Panc1 (cell line): ENCODE measurements at regions not wholly inside any gene's neighbourhood (a gene's known extent, or its start where the extent isn't known, plus 50 kb on each side); places are given as distances from the start of the nearest gene placed in this dataset.

Experiments used
- ATAC-seq: fragments of 200-7000 bp; cut with Tn5 transposase; 2 replicates; pipeline ENCODE4 v1.9.1; 2020; ENCODE audit warnings: mild to moderate bottlenecking, moderate library complexity
- BruUV-seq: library from RNA; stranded (reverse); fragments of 400-500 nt; replicated peaks from 2 replicates; lab custom pipeline; 2021; lab: Mats Ljungman, UMichigan
- CTCF ChIA-PET: fragments of 300-600 bp; sonication (Branson Sonifier 250); formaldehyde crosslinking; loops from one replicate; lab custom pipeline; 2022; ENCODE audit warnings: antibody characterized with exemption; lab: Charles Lee
- POLR2A ChIA-PET: fragments of 300-600 bp; sonication (Branson Sonifier 250); formaldehyde crosslinking; loops from one replicate; lab custom pipeline; 2022; ENCODE audit warnings: antibody characterized with exemption; lab: Charles Lee
- DNase-seq: peaks from one replicate; pipeline ENCODE4 v3.0.0-alpha.2; 2010; ENCODE audit warnings: low read depth, low spot score
- H3K27ac ChIP-seq: 2 replicates; pipeline ENCODE4 v1.5.1; 2011; ENCODE audit warnings: mild to moderate bottlenecking, low read length, inconsistent platforms
- H3K27me3 ChIP-seq: fragments of 200-500 bp; sonication (Bioruptor generic); 2 replicates; pipeline ENCODE4 v1.6.0; 2014; ENCODE audit warnings: low read length, inconsistent platforms; ENCODE audit not compliant: control insufficient read depth, insufficient read depth
- H3K36me3 ChIP-seq: fragments of 200-500 bp; sonication (Bioruptor generic); 2 replicates; pipeline ENCODE4 v1.5.1; 2014; ENCODE audit warnings: inconsistent platforms, mild to moderate bottlenecking, low read length, moderate library complexity; ENCODE audit not compliant: control insufficient read depth, insufficient read depth
- H3K4me1 ChIP-seq: 2 replicates; pipeline ENCODE4 v1.5.1; 2011; ENCODE audit warnings: inconsistent platforms, mild to moderate bottlenecking, low read length, moderate library complexity; ENCODE audit not compliant: control insufficient read depth, insufficient read depth
- H3K4me3 ChIP-seq, 2 experiments: 2 replicates each; pipeline ENCODE4 v1.5.1; 2011 to 2012; ENCODE audit warnings: low read depth in 2 of 2, low read length in 2 of 2, mild to moderate bottlenecking in 2 of 2, inconsistent platforms in 1 of 2, moderate library complexity in 1 of 2
- H3K9me3 ChIP-seq: fragments of 200-500 bp; sonication (Bioruptor generic); 2 replicates; pipeline ENCODE4 v1.5.1; 2014; ENCODE audit warnings: low read depth, mild to moderate bottlenecking, inconsistent platforms, low read length, moderate library complexity; ENCODE audit not compliant: control insufficient read depth, insufficient read depth
- POLR2AphosphoS5 ChIP-seq: IDR thresholded peaks from 2 replicates; pipeline ENCODE4 v1.6.1; 2012; ENCODE audit warnings: mild to moderate bottlenecking, low read depth, low read length, moderate library complexity
- SIN3A ChIP-seq: IDR thresholded peaks from 2 replicates; pipeline ENCODE4 v1.6.1; 2012; ENCODE audit warnings: low read depth, mild to moderate bottlenecking, low read length, moderate library complexity, borderline replicate concordance; ENCODE audit not compliant: insufficient read depth
- TCF7L2 ChIP-seq: IDR thresholded peaks from 2 replicates; pipeline ENCODE4 v1.6.1; 2011; ENCODE audit warnings: mild to moderate bottlenecking, low read depth, low read length, inconsistent platforms
- in situ Hi-C: cut with HindIII; loops from 2 replicates; pipeline ENCODE4 v1.10.0; 2016; ENCODE audit warnings: low sequenced_read_pairs, low pct_unique_long_range_greater_than_20kb
- intact Hi-C: fragments of 100-400 bp; cut with micrococcal nuclease; formaldehyde crosslinking; loops from one replicate; pipeline ENCODE4 v1.10.0; 2022; ENCODE audit not compliant: unreplicated experiment
- TF ChIP-seq, protein P1 (sequence below): fragments of 450-650 bp; IDR thresholded peaks from 2 replicates; pipeline ENCODE4 v1.5.1; 2017; ENCODE audit warnings: mild to moderate bottlenecking
- TF ChIP-seq, protein P2 (sequence below), 2 experiments: IDR thresholded peaks; 2 replicates each; pipeline ENCODE4 v1.6.1; 2011 to 2012; ENCODE audit warnings: low read depth in 2 of 2, control low read depth in 1 of 2, low read length in 1 of 2, mild to moderate bottlenecking in 1 of 2, moderate library complexity in 1 of 2; ENCODE audit not compliant: insufficient read depth in 1 of 2

DNA sequence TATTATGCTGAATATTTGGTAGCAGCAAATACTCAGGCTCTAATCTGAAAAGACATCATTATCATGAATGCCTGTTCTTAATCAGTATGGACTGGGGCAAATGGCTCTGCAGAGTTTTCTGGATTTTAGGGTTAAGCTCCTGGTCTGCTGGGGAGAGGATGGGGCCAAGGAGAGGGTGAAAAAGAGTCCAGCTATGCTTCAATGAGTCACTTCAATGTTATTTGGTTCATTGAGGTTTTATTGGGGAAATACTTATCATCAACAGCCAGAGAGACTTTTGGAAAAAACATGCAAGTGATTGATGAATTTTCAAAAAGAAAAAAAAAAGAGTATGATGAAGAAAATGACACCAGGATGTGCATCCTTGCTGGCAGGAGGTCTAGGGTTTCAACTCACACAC, 278.3 kb downstream of the UQCRFS1 start:
- H3K4me1 ChIP-seq = no peaks in the 10 kb centered on the region
- H3K36me3 ChIP-seq = no peaks in the 10 kb centered on the region
- ChIA-PET CTCF (no interaction called here), POLR2A (no interaction called here)
- no TSS peak for BruUV-seq
- in situ Hi-C loops (no loop called here), intact Hi-C loops (no loop called here)
- ATAC-seq = no peak
- H3K9me3 ChIP-seq = no peaks in the 10 kb centered on the region
- no peak overlapping the region for H3K4me3 ChIP-seq
- no peak for DNase-seq
- TF ChIP-seq SIN3A (no peak), POLR2AphosphoS5 (no peak), TCF7L2 (no peak)
- TF ChIP-seq, protein P1, sequence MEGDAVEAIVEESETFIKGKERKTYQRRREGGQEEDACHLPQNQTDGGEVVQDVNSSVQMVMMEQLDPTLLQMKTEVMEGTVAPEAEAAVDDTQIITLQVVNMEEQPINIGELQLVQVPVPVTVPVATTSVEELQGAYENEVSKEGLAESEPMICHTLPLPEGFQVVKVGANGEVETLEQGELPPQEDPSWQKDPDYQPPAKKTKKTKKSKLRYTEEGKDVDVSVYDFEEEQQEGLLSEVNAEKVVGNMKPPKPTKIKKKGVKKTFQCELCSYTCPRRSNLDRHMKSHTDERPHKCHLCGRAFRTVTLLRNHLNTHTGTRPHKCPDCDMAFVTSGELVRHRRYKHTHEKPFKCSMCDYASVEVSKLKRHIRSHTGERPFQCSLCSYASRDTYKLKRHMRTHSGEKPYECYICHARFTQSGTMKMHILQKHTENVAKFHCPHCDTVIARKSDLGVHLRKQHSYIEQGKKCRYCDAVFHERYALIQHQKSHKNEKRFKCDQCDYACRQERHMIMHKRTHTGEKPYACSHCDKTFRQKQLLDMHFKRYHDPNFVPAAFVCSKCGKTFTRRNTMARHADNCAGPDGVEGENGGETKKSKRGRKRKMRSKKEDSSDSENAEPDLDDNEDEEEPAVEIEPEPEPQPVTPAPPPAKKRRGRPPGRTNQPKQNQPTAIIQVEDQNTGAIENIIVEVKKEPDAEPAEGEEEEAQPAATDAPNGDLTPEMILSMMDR = no peak
- TF ChIP-seq, protein P2, sequence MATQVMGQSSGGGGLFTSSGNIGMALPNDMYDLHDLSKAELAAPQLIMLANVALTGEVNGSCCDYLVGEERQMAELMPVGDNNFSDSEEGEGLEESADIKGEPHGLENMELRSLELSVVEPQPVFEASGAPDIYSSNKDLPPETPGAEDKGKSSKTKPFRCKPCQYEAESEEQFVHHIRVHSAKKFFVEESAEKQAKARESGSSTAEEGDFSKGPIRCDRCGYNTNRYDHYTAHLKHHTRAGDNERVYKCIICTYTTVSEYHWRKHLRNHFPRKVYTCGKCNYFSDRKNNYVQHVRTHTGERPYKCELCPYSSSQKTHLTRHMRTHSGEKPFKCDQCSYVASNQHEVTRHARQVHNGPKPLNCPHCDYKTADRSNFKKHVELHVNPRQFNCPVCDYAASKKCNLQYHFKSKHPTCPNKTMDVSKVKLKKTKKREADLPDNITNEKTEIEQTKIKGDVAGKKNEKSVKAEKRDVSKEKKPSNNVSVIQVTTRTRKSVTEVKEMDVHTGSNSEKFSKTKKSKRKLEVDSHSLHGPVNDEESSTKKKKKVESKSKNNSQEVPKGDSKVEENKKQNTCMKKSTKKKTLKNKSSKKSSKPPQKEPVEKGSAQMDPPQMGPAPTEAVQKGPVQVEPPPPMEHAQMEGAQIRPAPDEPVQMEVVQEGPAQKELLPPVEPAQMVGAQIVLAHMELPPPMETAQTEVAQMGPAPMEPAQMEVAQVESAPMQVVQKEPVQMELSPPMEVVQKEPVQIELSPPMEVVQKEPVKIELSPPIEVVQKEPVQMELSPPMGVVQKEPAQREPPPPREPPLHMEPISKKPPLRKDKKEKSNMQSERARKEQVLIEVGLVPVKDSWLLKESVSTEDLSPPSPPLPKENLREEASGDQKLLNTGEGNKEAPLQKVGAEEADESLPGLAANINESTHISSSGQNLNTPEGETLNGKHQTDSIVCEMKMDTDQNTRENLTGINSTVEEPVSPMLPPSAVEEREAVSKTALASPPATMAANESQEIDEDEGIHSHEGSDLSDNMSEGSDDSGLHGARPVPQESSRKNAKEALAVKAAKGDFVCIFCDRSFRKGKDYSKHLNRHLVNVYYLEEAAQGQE (IDR thresholded peaks at IDR 0.05; ENCODE audit: insufficient read depth in 1 of 2, low read depth in 2 of 2, low read length in 1 of 2) = no peak
- H3K27ac ChIP-seq = no peak overlapping the region
- H3K27me3 ChIP-seq = 0 out of 2 replicates have a peak, but pooled peaks cover 3% of the 10 kb centered on the region

DNA sequence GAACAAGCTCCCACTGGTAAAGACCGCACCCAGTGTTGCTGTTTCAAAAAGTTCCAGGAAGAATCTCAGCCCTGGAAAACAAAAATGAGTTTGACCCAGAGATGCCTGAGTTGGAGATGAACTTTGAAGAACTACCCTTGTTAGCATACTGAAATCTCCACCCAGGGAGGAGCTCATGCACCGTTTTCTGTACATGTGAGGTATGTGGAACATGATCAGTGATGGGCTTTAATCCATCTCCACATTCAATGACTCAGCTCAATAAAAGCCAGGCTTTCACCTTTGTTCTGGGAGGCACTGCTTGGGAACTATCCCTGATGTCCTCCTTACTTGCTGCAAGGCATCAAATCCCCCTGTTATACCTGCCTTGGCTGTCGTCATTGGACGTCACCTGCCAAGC, 279.9 kb downstream of the UQCRFS1 start:
- ATAC-seq = no peak
- Histone ChIP-seq H3K9me3 (no peaks in the 10 kb centered on the region), H3K27me3 (0 out of 2 replicates have a peak, but pooled peaks cover 3% of the 10 kb centered on the region), H3K36me3 (no peaks in the 10 kb centered on the region), H3K4me1 (no peaks in the 10 kb centered on the region), H3K27ac (no peak overlapping the region), H3K4me3 (no peak overlapping the region)
- ChIA-PET CTCF (no interaction called here), POLR2A (interaction anchor here (0.6 kb wide), 1 partner anchor 260 kb away, joined by 3 read pairs; no protein-coding TSS in a partner anchor)
- TF ChIP-seq, protein P1 = no peak
- TF ChIP-seq, protein P2 (IDR thresholded peaks at IDR 0.05; ENCODE audit: insufficient read depth in 1 of 2, low read depth in 2 of 2, low read length in 1 of 2) = no peak
- TF ChIP-seq SIN3A (no peak), TCF7L2 (no peak), POLR2AphosphoS5 (no peak)
- intact Hi-C loops = no loop called here
- no peak for DNase-seq
- BruUV-seq = no TSS peak
- in situ Hi-C loops = no loop called here
